ENCODE measurements at regions not wholly inside any gene's neighbourhood (a gene's known extent, or its start where the extent isn't known, plus 50 kb on each side); places are given as distances from the start of the nearest gene placed in this dataset.

GRCh38 chr16:79672524-79672923 is 72.0 kb upstream of the MAF start:
- H3K4me3 ChIP-seq (ENCODE audit: low read depth, low read length) = no peak overlapping the region
- no peak for DNase-seq (ENCODE audit: low read depth)
- TF ChIP-seq, protein P1, sequence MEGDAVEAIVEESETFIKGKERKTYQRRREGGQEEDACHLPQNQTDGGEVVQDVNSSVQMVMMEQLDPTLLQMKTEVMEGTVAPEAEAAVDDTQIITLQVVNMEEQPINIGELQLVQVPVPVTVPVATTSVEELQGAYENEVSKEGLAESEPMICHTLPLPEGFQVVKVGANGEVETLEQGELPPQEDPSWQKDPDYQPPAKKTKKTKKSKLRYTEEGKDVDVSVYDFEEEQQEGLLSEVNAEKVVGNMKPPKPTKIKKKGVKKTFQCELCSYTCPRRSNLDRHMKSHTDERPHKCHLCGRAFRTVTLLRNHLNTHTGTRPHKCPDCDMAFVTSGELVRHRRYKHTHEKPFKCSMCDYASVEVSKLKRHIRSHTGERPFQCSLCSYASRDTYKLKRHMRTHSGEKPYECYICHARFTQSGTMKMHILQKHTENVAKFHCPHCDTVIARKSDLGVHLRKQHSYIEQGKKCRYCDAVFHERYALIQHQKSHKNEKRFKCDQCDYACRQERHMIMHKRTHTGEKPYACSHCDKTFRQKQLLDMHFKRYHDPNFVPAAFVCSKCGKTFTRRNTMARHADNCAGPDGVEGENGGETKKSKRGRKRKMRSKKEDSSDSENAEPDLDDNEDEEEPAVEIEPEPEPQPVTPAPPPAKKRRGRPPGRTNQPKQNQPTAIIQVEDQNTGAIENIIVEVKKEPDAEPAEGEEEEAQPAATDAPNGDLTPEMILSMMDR (IDR thresholded peaks at IDR 0.05; ENCODE audit: insufficient read depth, low read depth, low read length, missing control alignments) = no peak

GRCh38 chr16:79668502-79668901 is 68.0 kb upstream of the MAF start:
- no peak for DNase-seq (ENCODE audit: low read depth)
- TF ChIP-seq, protein P1 (IDR thresholded peaks at IDR 0.05; ENCODE audit: insufficient read depth, low read depth, low read length, missing control alignments) = no peak
- no peak overlapping the region for H3K4me3 ChIP-seq (ENCODE audit: low read depth, low read length)

DNA sequence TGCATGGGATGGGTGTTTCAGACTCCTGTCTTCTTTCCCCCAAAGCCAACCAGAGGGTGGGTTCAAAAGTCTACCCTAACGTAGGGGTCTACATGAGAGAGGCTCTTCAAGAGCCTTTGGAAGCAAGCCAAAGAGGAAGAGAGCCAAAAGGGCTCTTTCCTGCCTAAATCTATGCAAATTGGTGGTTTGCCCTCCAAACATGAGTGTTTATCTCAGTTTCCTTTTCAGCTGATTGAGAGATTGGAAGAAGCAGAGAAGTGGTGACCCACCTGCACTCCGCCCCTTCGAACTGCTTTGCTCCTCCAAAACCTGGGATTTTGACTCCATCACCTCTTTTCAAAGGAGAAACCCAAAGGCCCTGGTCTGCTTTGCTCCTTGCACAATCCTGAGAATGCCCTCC is 65.4 kb upstream of the MAF start:
- no peak overlapping the region for H3K4me3 ChIP-seq (ENCODE audit: low read depth, low read length)
- DNase-seq (ENCODE audit: low read depth) = no peak
- TF ChIP-seq, protein P1 (IDR thresholded peaks at IDR 0.05; ENCODE audit: insufficient read depth, low read depth, low read length, missing control alignments) = no peak

- TF ChIP-seq, protein P1 (IDR thresholded peaks at IDR 0.05; ENCODE audit: insufficient read depth, low read depth, low read length, missing control alignments) = no peak
- no peak for DNase-seq (ENCODE audit: low read depth)
Measured at GRCh38 chr16:79664407-79664806, 63.9 kb upstream of the MAF start.

DNA sequence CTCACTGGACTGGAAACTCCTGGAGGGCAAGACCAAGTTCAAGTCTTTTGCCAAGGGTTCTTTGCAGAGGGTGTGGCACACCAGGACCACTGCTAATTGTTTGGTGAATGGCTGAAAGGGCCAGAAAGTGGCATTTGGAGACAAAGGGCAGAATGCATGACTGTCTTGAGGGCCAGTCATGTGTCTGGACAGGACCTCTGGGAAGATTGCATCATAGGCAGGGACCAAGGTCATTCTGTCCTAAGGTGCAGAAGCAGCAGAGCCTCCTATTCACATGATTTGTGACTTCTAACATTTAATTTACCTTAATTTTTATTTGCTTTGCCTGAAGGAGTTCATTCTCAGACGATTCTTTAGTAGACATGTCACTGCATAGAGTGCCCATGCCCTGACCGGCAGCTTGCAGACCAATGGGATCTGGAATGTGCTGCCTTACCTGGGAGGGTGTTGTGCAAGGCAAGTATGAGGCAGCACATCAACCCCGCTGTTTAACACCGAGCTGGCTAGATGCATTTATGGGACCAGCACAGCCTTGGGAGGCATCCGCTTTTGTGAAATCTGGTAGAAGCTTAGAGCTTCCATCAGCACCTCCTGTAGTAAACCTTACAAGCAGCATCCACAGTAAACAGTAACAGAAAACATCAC is 62.3 kb upstream of the MAF start:
- DNase-seq (ENCODE audit: low read depth) = no peak
- TF ChIP-seq, protein P1 (IDR thresholded peaks at IDR 0.05; ENCODE audit: insufficient read depth, low read depth, low read length, missing control alignments) = no peak
- no peak overlapping the region for H3K4me3 ChIP-seq (ENCODE audit: low read depth, low read length)

More at GRCh38 chr16:79664407-79664806, 63.9 kb upstream of the MAF start:
- no peak overlapping the region for H3K4me3 ChIP-seq (ENCODE audit: low read depth, low read length)

- no peak for DNase-seq (ENCODE audit: low read depth)
- no peak overlapping the region for H3K4me3 ChIP-seq (ENCODE audit: low read depth, low read length)
- TF ChIP-seq, protein P1 (IDR thresholded peaks at IDR 0.05; ENCODE audit: insufficient read depth, low read depth, low read length, missing control alignments) = no peak
Measured at GRCh38 chr16:79662122-79662521, 61.6 kb upstream of the MAF start.

GRCh38 chr16:79661578-79661977 is 61.0 kb upstream of the MAF start:
- TF ChIP-seq, protein P1 (IDR thresholded peaks at IDR 0.05; ENCODE audit: insufficient read depth, low read depth, low read length, missing control alignments) = no peak
- DNase-seq (ENCODE audit: low read depth) = no peak
- H3K4me3 ChIP-seq (ENCODE audit: low read depth, low read length) = no peak overlapping the region

All from GM12865 (cell line).